ENCODE measurements at regions not wholly inside any gene's neighbourhood (a gene's known extent, or its start where the extent isn't known, plus 50 kb on each side); places are given as distances from the start of the nearest gene placed in this dataset.

- DNase-seq, result no peak
- no peaks in the 10 kb centered on the region for H3K27me3 ChIP-seq
Observed at GRCh38 chr10:90437452-90437851, 420.4 kb downstream of the HTR7 start.

GRCh38 chr10:90440870-90441269, 417.0 kb downstream of the HTR7 start:
- DNase-seq (peak; percentile 52), ATAC-seq (no peak)
- Histone ChIP-seq H3K27me3 (no peaks in the 10 kb centered on the region), H3K9me3 (peaks cover 17% of the 10 kb centered on the region), H3K27ac (no peak overlapping the region), H3K36me3 (no peaks in the 10 kb centered on the region), H3K4me3 (no peak overlapping the region), H3K4me1 (no peaks in the 10 kb centered on the region)
- intact Hi-C loops (cut with DNase I), result no loop called here
- TF ChIP-seq CTCF (IDR thresholded peaks at IDR 0.05), result no peak

More at GRCh38 chr10:90437452-90437851, 420.4 kb downstream of the HTR7 start:
- no peak for TF ChIP-seq CTCF (IDR thresholded peaks at IDR 0.05)
- H3K27ac ChIP-seq, result no peak overlapping the region
- H3K4me3 ChIP-seq, result no peak overlapping the region
- H3K9me3 ChIP-seq, result peaks cover 12% of the 10 kb centered on the region
- H3K36me3 ChIP-seq, result no peaks in the 10 kb centered on the region
- no peak for ATAC-seq
- intact Hi-C loops (cut with DNase I), result no loop called here
- H3K4me1 ChIP-seq, result no peaks in the 10 kb centered on the region

- no peaks in the 10 kb centered on the region for H3K27me3 ChIP-seq
- DNase-seq, result no peak
- intact Hi-C loops (cut with DNase I), result no loop called here
- H3K4me1 ChIP-seq, result no peaks in the 10 kb centered on the region
- no peak overlapping the region for H3K4me3 ChIP-seq
- ATAC-seq, result no peak
- no peak for TF ChIP-seq CTCF (IDR thresholded peaks at IDR 0.05)
- peaks cover 17% of the 10 kb centered on the region for H3K9me3 ChIP-seq
- no peaks in the 10 kb centered on the region for H3K36me3 ChIP-seq
- no peak overlapping the region for H3K27ac ChIP-seq
Observed at GRCh38 chr10:90443342-90443741, 414.5 kb downstream of the HTR7 start.

GRCh38 chr10:90447831-90448230, 410.0 kb downstream of the HTR7 start:
- no peak for TF ChIP-seq CTCF (IDR thresholded peaks at IDR 0.05)
- Histone ChIP-seq H3K27me3 (no peaks in the 10 kb centered on the region), H3K4me3 (no peak overlapping the region), H3K36me3 (no peaks in the 10 kb centered on the region), H3K27ac (no peak overlapping the region), H3K9me3 (peaks cover 1% of the 10 kb centered on the region), H3K4me1 (no peaks in the 10 kb centered on the region)
- no peak for DNase-seq
- no peak for ATAC-seq
- intact Hi-C loops (cut with DNase I), result no loop called here

GRCh38 chr10:90450797-90451196, 407.0 kb downstream of the HTR7 start:
- H3K27ac ChIP-seq, result no peak overlapping the region
- no peaks in the 10 kb centered on the region for H3K9me3 ChIP-seq
- no peaks in the 10 kb centered on the region for H3K27me3 ChIP-seq
- intact Hi-C loops (cut with DNase I), result no loop called here
- no peaks in the 10 kb centered on the region for H3K36me3 ChIP-seq
- H3K4me1 ChIP-seq, result no peaks in the 10 kb centered on the region
- H3K4me3 ChIP-seq, result no peak overlapping the region
- DNase-seq (no peak), ATAC-seq (no peak)
- TF ChIP-seq CTCF (IDR thresholded peaks at IDR 0.05), result no peak

GRCh38 chr10:90451283-90451682, 406.6 kb downstream of the HTR7 start:
- Histone ChIP-seq H3K4me3 (no peak overlapping the region), H3K9me3 (no peaks in the 10 kb centered on the region), H3K27me3 (no peaks in the 10 kb centered on the region), H3K27ac (no peak overlapping the region), H3K4me1 (no peaks in the 10 kb centered on the region), H3K36me3 (no peaks in the 10 kb centered on the region)
- no peak for ATAC-seq
- TF ChIP-seq CTCF (IDR thresholded peaks at IDR 0.05), result no peak
- DNase-seq, result no peak
- intact Hi-C loops (cut with DNase I), result no loop called here
